ENCODE measurements at regions not wholly inside any gene's neighbourhood (a gene's known extent, or its start where the extent isn't known, plus 50 kb on each side); places are given as distances from the start of the nearest gene placed in this dataset.
"Not testable (repeated sequence)": the region's sequence is repeated elsewhere in the genome, so short reads cannot be mapped to it uniquely, and the experiment has no call there.

GRCh38 chr4:52157071-52157470 is 106.0 kb downstream of the SPATA18 start:
- POLR2A ChIA-PET; CTCF ChIA-PET; DNase-seq (ENCODE audit: extremely low spot score): not testable (repeated sequence)

GRCh38 chr4:52157641-52158316 is 106.7 kb downstream of the SPATA18 start:
- ChIA-PET CTCF (no interaction called here), POLR2A (no interaction called here)
- DNase-seq (ENCODE audit: extremely low spot score): no peak
- no peak for TF ChIP-seq BHLHE40 (IDR thresholded peaks at IDR 0.05; ENCODE audit: borderline replicate concordance)
- TF ChIP-seq FOXA1 (IDR thresholded peaks at IDR 0.05): no peak
- TF ChIP-seq HDGF (IDR thresholded peaks at IDR 0.05; ENCODE audit: borderline replicate concordance): no peak
- TF ChIP-seq ELF4 (IDR thresholded peaks at IDR 0.05): no peak
- no peak for TF ChIP-seq CTBP1 (IDR thresholded peaks at IDR 0.05; ENCODE audit: borderline replicate concordance)
- no peak for TF ChIP-seq ARNT (IDR thresholded peaks at IDR 0.05)
- TF ChIP-seq NFRKB (IDR thresholded peaks at IDR 0.05): no peak
- TF ChIP-seq SP1 (IDR thresholded peaks at IDR 0.05): no peak
- no peak for TF ChIP-seq L3MBTL2 (conservative IDR thresholded peaks at IDR 0.05)
- no peak for TF ChIP-seq LEF1 (IDR thresholded peaks at IDR 0.05; ENCODE audit: borderline replicate concordance)
- TF ChIP-seq FOXK2 (IDR thresholded peaks at IDR 0.05): no peak
- TF ChIP-seq TARDBP (IDR thresholded peaks at IDR 0.05): no peak
- TF ChIP-seq ZNF384 (IDR thresholded peaks at IDR 0.05): no peak
- TF ChIP-seq SUZ12 (IDR thresholded peaks at IDR 0.05): no peak
- TF ChIP-seq PKNOX1 (IDR thresholded peaks at IDR 0.05): no peak
- no peak for TF ChIP-seq FOXM1 (IDR thresholded peaks at IDR 0.05; ENCODE audit: borderline replicate concordance)

DNA sequence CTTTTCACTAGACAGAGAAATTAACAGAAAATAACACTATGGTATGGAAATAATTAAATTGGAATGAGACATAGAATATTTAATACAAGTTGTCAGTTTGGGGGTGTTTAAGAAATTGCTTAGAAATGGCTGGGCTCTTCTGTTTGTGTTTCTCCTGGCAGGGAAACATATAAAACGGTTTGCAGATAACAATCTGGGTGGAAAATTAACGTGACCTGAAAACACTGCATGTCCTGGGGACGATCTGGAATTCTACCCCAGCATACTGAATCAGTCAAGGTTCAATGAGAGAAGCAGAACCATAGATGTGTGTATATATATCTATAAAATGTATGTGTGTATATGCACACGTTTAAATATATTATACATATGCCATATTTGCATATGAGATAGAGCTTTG is 109.8 kb downstream of the SPATA18 start:
- POLR2A ChIA-PET: no interaction called here
- TF ChIP-seq LEF1 (IDR thresholded peaks at IDR 0.05; ENCODE audit: borderline replicate concordance) (no peak), HDGF (IDR thresholded peaks at IDR 0.05; ENCODE audit: borderline replicate concordance) (no peak), FOXK2 (IDR thresholded peaks at IDR 0.05) (no peak)
- CTCF ChIA-PET: no interaction called here
- DNase-seq (ENCODE audit: extremely low spot score): no peak

DNA sequence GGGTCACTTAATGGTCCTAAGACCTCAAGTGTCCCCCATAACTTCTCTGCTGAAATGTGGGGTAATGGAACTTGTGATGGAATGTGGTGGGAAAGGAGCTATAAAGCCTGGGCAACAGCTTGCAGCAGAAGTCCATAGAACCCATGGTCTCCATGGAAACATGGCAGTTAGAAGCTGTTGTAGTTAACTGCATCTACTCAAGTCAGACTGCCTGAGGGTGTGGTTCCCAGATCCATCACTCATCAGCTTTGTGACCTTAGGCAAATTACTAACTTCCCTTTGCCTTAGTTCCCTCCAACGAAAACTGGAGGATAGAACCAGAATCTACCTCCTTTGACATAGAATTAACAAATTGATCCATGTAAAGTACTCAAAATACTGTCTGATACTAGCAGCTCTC is 113.0 kb downstream of the SPATA18 start:
- ChIA-PET CTCF (no interaction called here), POLR2A (no interaction called here)
- no peak for DNase-seq (ENCODE audit: extremely low spot score)
- TF ChIP-seq PKNOX1 (IDR thresholded peaks at IDR 0.05) (no peak), SUZ12 (IDR thresholded peaks at IDR 0.05) (no peak), FOXM1 (IDR thresholded peaks at IDR 0.05; ENCODE audit: borderline replicate concordance) (no peak), HDGF (IDR thresholded peaks at IDR 0.05; ENCODE audit: borderline replicate concordance) (no peak), L3MBTL2 (conservative IDR thresholded peaks at IDR 0.05) (no peak), FOXK2 (IDR thresholded peaks at IDR 0.05) (no peak), SP1 (IDR thresholded peaks at IDR 0.05) (no peak), CTBP1 (IDR thresholded peaks at IDR 0.05; ENCODE audit: borderline replicate concordance) (no peak), ZNF384 (IDR thresholded peaks at IDR 0.05) (no peak), LEF1 (IDR thresholded peaks at IDR 0.05; ENCODE audit: borderline replicate concordance) (no peak), TARDBP (IDR thresholded peaks at IDR 0.05) (no peak), ARNT (IDR thresholded peaks at IDR 0.05) (no peak), BHLHE40 (IDR thresholded peaks at IDR 0.05; ENCODE audit: borderline replicate concordance) (no peak), NFRKB (IDR thresholded peaks at IDR 0.05) (no peak), FOXA1 (IDR thresholded peaks at IDR 0.05) (no peak), ELF4 (IDR thresholded peaks at IDR 0.05) (no peak)

DNA sequence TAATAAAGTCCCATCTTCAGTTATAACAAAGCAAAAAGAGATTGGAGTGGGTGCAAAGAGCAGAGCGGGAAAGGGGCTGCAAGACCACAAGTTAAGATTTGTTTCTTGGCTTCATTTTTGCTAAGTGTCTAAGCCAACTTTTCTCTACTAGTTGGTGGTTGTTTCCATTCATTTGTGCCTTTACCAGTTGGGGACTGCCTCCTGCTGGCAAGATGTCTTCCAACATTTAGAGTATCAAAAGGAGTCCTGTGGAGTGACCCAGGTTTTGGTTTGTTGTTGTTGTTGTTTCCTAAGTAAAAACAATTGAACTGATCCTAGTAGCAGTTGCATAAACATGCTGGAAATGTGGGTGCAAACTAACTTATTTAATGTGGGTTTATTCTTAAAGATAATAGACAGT is 121.1 kb downstream of the SPATA18 start:
- no peak for DNase-seq (ENCODE audit: extremely low spot score)
- ChIA-PET CTCF (no interaction called here), POLR2A (no interaction called here)
- TF ChIP-seq PKNOX1 (IDR thresholded peaks at IDR 0.05) (no peak), ELF4 (IDR thresholded peaks at IDR 0.05) (no peak), ZNF384 (IDR thresholded peaks at IDR 0.05) (no peak), HDGF (IDR thresholded peaks at IDR 0.05; ENCODE audit: borderline replicate concordance) (no peak), CTBP1 (IDR thresholded peaks at IDR 0.05; ENCODE audit: borderline replicate concordance) (no peak), TARDBP (IDR thresholded peaks at IDR 0.05) (no peak), SUZ12 (IDR thresholded peaks at IDR 0.05) (no peak)

DNA sequence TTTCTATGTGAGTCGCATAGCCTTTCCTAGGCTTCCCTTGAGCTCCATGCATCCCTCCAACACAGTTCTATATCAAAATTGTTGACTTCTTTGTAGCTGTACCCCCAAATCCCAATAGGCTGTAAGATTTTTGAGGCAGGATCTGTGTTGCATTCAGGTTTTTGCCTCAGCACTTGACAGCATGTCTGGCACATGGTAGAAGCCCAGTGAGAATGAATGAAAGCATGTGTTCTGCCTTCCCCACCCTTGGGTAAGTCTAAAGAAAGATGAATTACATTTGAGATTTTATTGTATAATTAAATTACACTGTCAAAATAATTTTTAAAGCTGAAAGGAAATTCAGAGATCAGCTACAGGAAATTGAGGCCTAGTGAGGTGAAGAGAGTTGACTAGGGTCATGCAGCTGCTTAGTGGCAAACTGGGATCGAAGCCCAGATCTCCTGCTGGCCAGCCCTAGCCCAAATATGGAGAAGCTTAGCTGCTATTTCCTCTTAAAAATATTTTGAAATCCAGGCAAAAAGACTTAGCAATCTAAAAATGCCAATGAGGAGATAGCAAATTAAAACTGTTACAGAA is 122.5 kb downstream of the SPATA18 start:
- DNase-seq (ENCODE audit: extremely low spot score): no peak
- ChIA-PET CTCF (no interaction called here), POLR2A (no interaction called here)
- TF ChIP-seq FOXM1 (IDR thresholded peaks at IDR 0.05; ENCODE audit: borderline replicate concordance) (no peak), ARNT (IDR thresholded peaks at IDR 0.05) (no peak), FOXA1 (IDR thresholded peaks at IDR 0.05) (no peak), ELF4 (IDR thresholded peaks at IDR 0.05) (no peak), PKNOX1 (IDR thresholded peaks at IDR 0.05) (no peak), BHLHE40 (IDR thresholded peaks at IDR 0.05; ENCODE audit: borderline replicate concordance) (no peak), TARDBP (IDR thresholded peaks at IDR 0.05) (no peak), NFRKB (IDR thresholded peaks at IDR 0.05) (no peak), CTBP1 (IDR thresholded peaks at IDR 0.05; ENCODE audit: borderline replicate concordance) (no peak), L3MBTL2 (conservative IDR thresholded peaks at IDR 0.05) (no peak), ZNF384 (IDR thresholded peaks at IDR 0.05) (no peak), FOXK2 (IDR thresholded peaks at IDR 0.05) (no peak), LEF1 (IDR thresholded peaks at IDR 0.05; ENCODE audit: borderline replicate concordance) (no peak), HDGF (IDR thresholded peaks at IDR 0.05; ENCODE audit: borderline replicate concordance) (no peak), SUZ12 (IDR thresholded peaks at IDR 0.05) (no peak), SP1 (IDR thresholded peaks at IDR 0.05) (no peak)
